ENCODE measurements at regions not wholly inside any gene's neighbourhood (a gene's known extent, or its start where the extent isn't known, plus 50 kb on each side); places are given as distances from the start of the nearest gene placed in this dataset.

DNA sequence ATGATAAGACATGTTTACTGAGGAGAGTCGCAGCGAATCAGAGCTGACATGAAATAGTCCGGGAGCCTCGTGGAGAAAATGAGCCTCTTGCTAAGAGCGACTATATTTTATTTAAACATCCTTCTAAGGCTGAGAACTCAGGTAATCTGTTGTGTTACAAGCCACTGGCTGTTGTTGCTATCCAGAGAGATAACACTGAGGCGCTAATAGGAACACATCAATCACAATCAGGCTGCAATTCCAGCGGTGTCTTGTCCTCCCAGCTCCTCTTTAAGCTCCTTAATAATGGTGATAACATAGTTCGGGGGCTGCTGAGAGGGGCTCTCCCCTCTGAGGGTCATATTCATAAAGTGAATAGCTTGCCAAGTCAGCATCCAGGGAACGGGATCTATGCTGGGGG is 95.1 kb downstream of the INSIG2 start:
- peaks cover 18% of the 10 kb centered on the region for H3K9me3 Mint-ChIP-seq (ENCODE audit: unreplicated experiment)
- H3K36me3 Mint-ChIP-seq (ENCODE audit: unreplicated experiment) = no peaks in the 10 kb centered on the region
- peaks cover 26% of the 10 kb centered on the region for H3K4me1 Mint-ChIP-seq (ENCODE audit: low read depth, unreplicated experiment)
- TF ChIP-seq, protein P1, sequence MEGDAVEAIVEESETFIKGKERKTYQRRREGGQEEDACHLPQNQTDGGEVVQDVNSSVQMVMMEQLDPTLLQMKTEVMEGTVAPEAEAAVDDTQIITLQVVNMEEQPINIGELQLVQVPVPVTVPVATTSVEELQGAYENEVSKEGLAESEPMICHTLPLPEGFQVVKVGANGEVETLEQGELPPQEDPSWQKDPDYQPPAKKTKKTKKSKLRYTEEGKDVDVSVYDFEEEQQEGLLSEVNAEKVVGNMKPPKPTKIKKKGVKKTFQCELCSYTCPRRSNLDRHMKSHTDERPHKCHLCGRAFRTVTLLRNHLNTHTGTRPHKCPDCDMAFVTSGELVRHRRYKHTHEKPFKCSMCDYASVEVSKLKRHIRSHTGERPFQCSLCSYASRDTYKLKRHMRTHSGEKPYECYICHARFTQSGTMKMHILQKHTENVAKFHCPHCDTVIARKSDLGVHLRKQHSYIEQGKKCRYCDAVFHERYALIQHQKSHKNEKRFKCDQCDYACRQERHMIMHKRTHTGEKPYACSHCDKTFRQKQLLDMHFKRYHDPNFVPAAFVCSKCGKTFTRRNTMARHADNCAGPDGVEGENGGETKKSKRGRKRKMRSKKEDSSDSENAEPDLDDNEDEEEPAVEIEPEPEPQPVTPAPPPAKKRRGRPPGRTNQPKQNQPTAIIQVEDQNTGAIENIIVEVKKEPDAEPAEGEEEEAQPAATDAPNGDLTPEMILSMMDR (IDR thresholded peaks at IDR 0.05; ENCODE audit: partially characterized antibody, unreplicated experiment) = no peak
- peak; percentile 22 for DNase-seq
- peaks cover 8% of the 10 kb centered on the region for H3K27me3 Mint-ChIP-seq (ENCODE audit: unreplicated experiment)
- peak overlapping the region; percentile 77 for H3K4me3 Mint-ChIP-seq (ENCODE audit: unreplicated experiment)
- H3K27ac Mint-ChIP-seq (ENCODE audit: unreplicated experiment) = peak overlapping the region; percentile 89

DNA sequence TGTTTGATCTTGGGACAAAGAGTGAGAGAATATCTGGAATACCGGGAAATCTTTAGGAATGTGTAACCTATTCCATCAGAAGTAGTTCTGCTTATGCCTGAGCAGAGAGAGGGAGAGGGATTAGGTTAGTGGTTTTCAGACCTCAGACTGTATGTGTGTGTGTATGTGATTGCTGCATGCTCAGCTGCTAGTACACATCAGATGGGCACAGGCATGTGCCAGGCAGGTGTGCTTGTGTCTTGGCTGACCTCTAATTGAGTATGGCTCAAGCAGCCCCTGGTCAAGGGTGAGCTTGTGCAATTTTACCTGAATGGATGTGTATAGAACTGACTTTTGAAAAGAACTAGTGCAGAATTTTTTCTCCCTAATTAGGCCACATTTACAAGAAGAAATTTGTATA is 91.2 kb downstream of the INSIG2 start:
- TF ChIP-seq, protein P1 (IDR thresholded peaks at IDR 0.05; ENCODE audit: partially characterized antibody, unreplicated experiment) = no peak
- H3K27me3 Mint-ChIP-seq (ENCODE audit: unreplicated experiment) = peaks cover 3% of the 10 kb centered on the region
- no peak overlapping the region for H3K4me3 Mint-ChIP-seq (ENCODE audit: unreplicated experiment)

DNA sequence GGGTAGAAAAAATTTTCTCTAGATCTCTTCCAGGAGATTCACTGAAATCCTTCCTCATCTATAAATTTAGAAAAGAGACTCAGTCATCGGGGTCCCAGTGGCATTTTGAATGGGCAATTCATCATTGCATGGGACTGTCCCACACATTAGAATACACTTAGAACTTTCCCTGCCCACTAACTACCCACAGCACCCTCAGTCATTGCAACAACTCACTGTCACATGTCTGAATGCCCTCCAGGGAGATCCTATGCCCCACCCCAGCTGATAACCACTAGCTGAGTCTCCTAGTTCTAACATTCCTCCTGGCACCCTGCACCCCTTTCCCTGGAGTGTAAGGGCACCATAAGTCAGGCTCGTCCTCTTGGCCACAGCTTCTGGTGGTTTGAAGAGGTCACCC is 89.6 kb downstream of the INSIG2 start:
- TF ChIP-seq, protein P1 (IDR thresholded peaks at IDR 0.05; ENCODE audit: partially characterized antibody, unreplicated experiment) = no peak
- Mint-ChIP-seq H3K4me1 (ENCODE audit: low read depth, unreplicated experiment) (peaks cover 7% of the 10 kb centered on the region), H3K36me3 (ENCODE audit: unreplicated experiment) (no peaks in the 10 kb centered on the region), H3K9me3 (ENCODE audit: unreplicated experiment) (peaks cover 3% of the 10 kb centered on the region), H3K27ac (ENCODE audit: unreplicated experiment) (no peak overlapping the region), H3K4me3 (ENCODE audit: unreplicated experiment) (no peak overlapping the region), H3K27me3 (ENCODE audit: unreplicated experiment) (peaks cover 3% of the 10 kb centered on the region)
- DNase-seq = no peak

More for the DNA sequence above, 91.2 kb downstream of the INSIG2 start:
- Mint-ChIP-seq H3K4me1 (ENCODE audit: low read depth, unreplicated experiment) (peaks cover 14% of the 10 kb centered on the region), H3K27ac (ENCODE audit: unreplicated experiment) (no peak overlapping the region), H3K36me3 (ENCODE audit: unreplicated experiment) (no peaks in the 10 kb centered on the region), H3K9me3 (ENCODE audit: unreplicated experiment) (peaks cover 5% of the 10 kb centered on the region)
- DNase-seq = no peak

DNA sequence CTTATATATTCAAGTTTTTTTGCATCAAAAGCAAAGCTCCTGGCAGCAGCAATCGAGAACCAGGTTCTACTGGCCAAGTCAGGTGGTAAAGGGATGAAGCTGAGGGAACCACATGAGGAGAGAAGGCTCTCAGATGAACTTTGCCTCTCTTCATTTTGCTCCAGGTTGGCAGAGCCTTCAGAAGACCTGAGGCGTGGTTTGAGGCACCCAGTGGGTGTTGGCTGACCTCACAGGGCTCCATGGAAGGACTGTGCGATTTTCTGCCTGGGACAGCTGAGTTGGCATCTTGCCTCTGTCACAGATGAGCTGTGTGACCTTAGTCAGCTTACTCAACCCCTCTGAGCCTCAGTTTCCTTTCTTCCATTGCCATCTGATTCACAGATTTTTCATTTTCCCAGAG is 89.0 kb downstream of the INSIG2 start:
- peaks cover 3% of the 10 kb centered on the region for H3K27me3 Mint-ChIP-seq (ENCODE audit: unreplicated experiment)
- no peak for DNase-seq
- H3K4me1 Mint-ChIP-seq (ENCODE audit: low read depth, unreplicated experiment) = peaks cover 2% of the 10 kb centered on the region
- H3K27ac Mint-ChIP-seq (ENCODE audit: unreplicated experiment) = no peak overlapping the region
- no peak overlapping the region for H3K4me3 Mint-ChIP-seq (ENCODE audit: unreplicated experiment)
- TF ChIP-seq, protein P1 (IDR thresholded peaks at IDR 0.05; ENCODE audit: partially characterized antibody, unreplicated experiment) = no peak
- H3K9me3 Mint-ChIP-seq (ENCODE audit: unreplicated experiment) = no peaks in the 10 kb centered on the region
- no peaks in the 10 kb centered on the region for H3K36me3 Mint-ChIP-seq (ENCODE audit: unreplicated experiment)

DNA sequence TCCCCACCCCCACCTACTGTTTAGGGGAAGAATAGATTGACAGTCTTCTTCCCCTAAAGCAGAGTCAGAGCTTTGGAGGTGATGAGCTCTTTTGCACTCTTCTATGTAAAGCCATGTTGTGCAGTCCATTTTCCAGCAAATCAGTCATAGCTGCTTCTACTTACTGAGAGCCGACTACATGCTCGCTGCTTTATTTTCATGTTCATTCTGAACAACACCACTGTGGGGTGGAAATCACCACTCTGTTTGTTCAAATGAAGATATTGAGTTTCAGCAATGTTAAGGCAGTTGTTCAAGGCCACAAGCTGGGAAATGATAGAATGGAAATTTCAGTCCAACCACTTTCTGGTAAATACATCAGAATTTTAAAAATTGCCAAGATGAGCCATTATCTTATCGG is 88.3 kb downstream of the INSIG2 start:
- Mint-ChIP-seq H3K9me3 (ENCODE audit: unreplicated experiment) (no peaks in the 10 kb centered on the region), H3K4me1 (ENCODE audit: low read depth, unreplicated experiment) (no peaks in the 10 kb centered on the region), H3K4me3 (ENCODE audit: unreplicated experiment) (no peak overlapping the region), H3K27ac (ENCODE audit: unreplicated experiment) (no peak overlapping the region), H3K36me3 (ENCODE audit: unreplicated experiment) (no peaks in the 10 kb centered on the region), H3K27me3 (ENCODE audit: unreplicated experiment) (peaks cover 3% of the 10 kb centered on the region)
- TF ChIP-seq, protein P1 (IDR thresholded peaks at IDR 0.05; ENCODE audit: partially characterized antibody, unreplicated experiment) = no peak
- DNase-seq = no peak
